H1 (cell line): ENCODE measurements at regions not wholly inside any gene's neighbourhood (a gene's known extent, or its start where the extent isn't known, plus 50 kb on each side); places are given as distances from the start of the nearest gene placed in this dataset.

ENCODE experiments used
- BACH1 ChIP-seq: IDR thresholded peaks from 2 replicates; pipeline ENCODE4 v1.6.1; 2012; ENCODE audit warnings: low read length, improper control_type of control experiment
- HDAC6 ChIP-seq: IDR thresholded peaks from one replicate; pipeline ENCODE4 v1.7.1; 2012; ENCODE audit warnings: low read depth, mild to moderate bottlenecking, inconsistent platforms, low read length, moderate library complexity
- SAP30 ChIP-seq: fragments of 300-600 bp; sonication (generic); IDR thresholded peaks from 2 replicates; pipeline ENCODE4 v1.7.1; 2012; ENCODE audit warnings: low read length, moderate library complexity, mild to moderate bottlenecking, inconsistent platforms; ENCODE audit not compliant: insufficient read depth, insufficient replicate concordance
- SIRT6 ChIP-seq: IDR thresholded peaks from one replicate; pipeline ENCODE4 v1.7.1; 2012; ENCODE audit warnings: low read length, inconsistent platforms
- TBP ChIP-seq: IDR thresholded peaks from 2 replicates; pipeline ENCODE4 v1.6.1; 2011; ENCODE audit warnings: low read depth, low read length, improper control_type of control experiment
- YY1 ChIP-seq: IDR thresholded peaks from 2 replicates; pipeline ENCODE4 v1.6.1; 2011; ENCODE audit warnings: low read depth, mild to moderate bottlenecking, low read length
- ZNF274 ChIP-seq: IDR thresholded peaks from 2 replicates; pipeline ENCODE4 v1.7.0; 2012; ENCODE audit warnings: low read length, borderline replicate concordance; ENCODE audit errors: extremely low read depth
- TF ChIP-seq, protein P1 (sequence below): IDR thresholded peaks from 2 replicates; pipeline ENCODE4 v1.6.1; 2012; ENCODE audit warnings: inconsistent platforms

GRCh38 chr2:150353376-150353775, 134.1 kb downstream of the RND3 start (continued):
- no peak for TF ChIP-seq HDAC6
- no peak for TF ChIP-seq BACH1
- TF ChIP-seq TBP = no peak
- no peak for TF ChIP-seq ZNF274
- TF ChIP-seq SIRT6 = no peak
- no peak for TF ChIP-seq YY1
- TF ChIP-seq, protein P1, sequence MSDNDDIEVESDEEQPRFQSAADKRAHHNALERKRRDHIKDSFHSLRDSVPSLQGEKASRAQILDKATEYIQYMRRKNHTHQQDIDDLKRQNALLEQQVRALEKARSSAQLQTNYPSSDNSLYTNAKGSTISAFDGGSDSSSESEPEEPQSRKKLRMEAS = no peak
- no peak for TF ChIP-seq SAP30
